GM21526 (cell line): ENCODE measurements at regions not wholly inside any gene's neighbourhood (a gene's known extent, or its start where the extent isn't known, plus 50 kb on each side); places are given as distances from the start of the nearest gene placed in this dataset.
"Not testable (repeated sequence)": the region's sequence is repeated elsewhere in the genome, so short reads cannot be mapped to it uniquely, and the experiment has no call there.

ENCODE experiments used
- ATAC-seq: cut with Tn5 transposase; IDR thresholded peaks from one replicate; pipeline ENCODE4 v1.9.1; 2021; ENCODE audit warnings: moderate library complexity; ENCODE audit not compliant: unreplicated experiment, low FRiP score

- ATAC-seq, result no peak
Measured at GRCh38 chr5:158234323-158235158, 375.6 kb upstream of the CLINT1 start.

GRCh38 chr5:158233735-158234322 is 374.9 kb upstream of the CLINT1 start:
- no peak for ATAC-seq

GRCh38 chr5:158227314-158227713 is 368.4 kb upstream of the CLINT1 start:
- ATAC-seq, result not testable (repeated sequence)

- no peak for ATAC-seq
Measured at GRCh38 chr5:158226496-158226895, 367.6 kb upstream of the CLINT1 start.

- ATAC-seq, result no peak
Measured at GRCh38 chr5:158224253-158224652, 365.3 kb upstream of the CLINT1 start.

- ATAC-seq, result no peak
Measured at GRCh38 chr5:158223054-158223600, 364.2 kb upstream of the CLINT1 start.

- no peak for ATAC-seq
Measured at GRCh38 chr5:158212917-158213316, 354.0 kb upstream of the CLINT1 start.

GRCh38 chr5:158212237-158212636 is 353.3 kb upstream of the CLINT1 start:
- no peak for ATAC-seq

GRCh38 chr5:158209219-158209908 is 350.4 kb upstream of the CLINT1 start:
- no peak for ATAC-seq

GRCh38 chr5:158207733-158208132 is 348.8 kb upstream of the CLINT1 start:
- ATAC-seq, result no peak

- ATAC-seq, result no peak
Measured at GRCh38 chr5:158205992-158206391, 347.0 kb upstream of the CLINT1 start.

GRCh38 chr5:158203261-158203660 is 344.3 kb upstream of the CLINT1 start:
- ATAC-seq, result no peak

GRCh38 chr5:158202801-158203200 is 343.9 kb upstream of the CLINT1 start:
- no peak for ATAC-seq

- ATAC-seq, result no peak
Measured at GRCh38 chr5:158200619-158201018, 341.7 kb upstream of the CLINT1 start.

- ATAC-seq, result peak; percentile 98
Measured at GRCh38 chr5:158198636-158199035, 339.7 kb upstream of the CLINT1 start.

- ATAC-seq, result no peak
Measured at GRCh38 chr5:158195416-158196210, 336.7 kb upstream of the CLINT1 start.

GRCh38 chr5:158194561-158194976 is 335.6 kb upstream of the CLINT1 start:
- ATAC-seq, result no peak

- not testable (repeated sequence) for ATAC-seq
Measured at GRCh38 chr5:158193395-158193794, 334.4 kb upstream of the CLINT1 start.

- ATAC-seq, result no peak
Measured at GRCh38 chr5:158180407-158180806, 321.5 kb upstream of the CLINT1 start.

GRCh38 chr5:158179271-158179670 is 320.3 kb upstream of the CLINT1 start:
- ATAC-seq, result no peak
